ENCODE measurements at regions not wholly inside any gene's neighbourhood (a gene's known extent, or its start where the extent isn't known, plus 50 kb on each side); places are given as distances from the start of the nearest gene placed in this dataset.

DNA sequence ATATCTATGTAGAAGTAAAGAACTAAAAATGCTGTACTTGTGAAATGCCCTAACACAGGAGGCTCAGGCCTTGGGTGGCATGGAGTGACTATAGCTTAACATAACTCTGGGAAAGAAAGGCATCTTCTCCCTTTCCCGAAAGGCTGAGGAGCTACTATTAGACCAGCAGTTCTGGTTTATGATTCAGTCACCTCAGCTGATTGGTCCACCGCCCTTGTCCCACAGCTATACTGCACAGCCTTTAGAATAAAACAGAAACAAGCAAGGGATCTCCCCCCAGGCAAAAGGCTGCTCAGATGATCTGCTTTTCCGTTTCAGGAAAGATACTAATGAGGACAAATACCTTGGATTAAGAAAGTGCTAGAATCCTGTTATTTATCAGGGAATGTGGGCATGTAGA lies 171.3 kb downstream of the SNCA start:
- no peak for DNase-seq (ENCODE audit: low spot score)

DNA sequence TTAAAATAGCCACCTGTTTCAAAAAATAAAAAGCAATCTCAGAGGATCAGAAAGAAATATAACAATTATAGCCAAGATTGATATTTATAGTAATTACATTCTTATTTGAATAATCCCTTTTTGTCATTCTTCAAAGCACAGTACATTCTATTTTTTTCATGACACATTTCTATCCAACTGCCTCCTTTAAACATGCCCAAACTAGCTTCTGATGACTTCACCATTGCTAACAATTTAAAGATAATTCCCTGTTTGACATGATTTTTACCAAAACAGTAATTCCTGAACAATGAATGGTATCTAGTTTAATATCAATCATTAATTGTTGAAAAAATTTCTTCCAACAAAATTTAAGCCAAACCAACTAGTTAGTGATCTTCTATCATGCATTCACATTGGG lies 172.4 kb downstream of the SNCA start:
- no peak for DNase-seq (ENCODE audit: low spot score)

DNA sequence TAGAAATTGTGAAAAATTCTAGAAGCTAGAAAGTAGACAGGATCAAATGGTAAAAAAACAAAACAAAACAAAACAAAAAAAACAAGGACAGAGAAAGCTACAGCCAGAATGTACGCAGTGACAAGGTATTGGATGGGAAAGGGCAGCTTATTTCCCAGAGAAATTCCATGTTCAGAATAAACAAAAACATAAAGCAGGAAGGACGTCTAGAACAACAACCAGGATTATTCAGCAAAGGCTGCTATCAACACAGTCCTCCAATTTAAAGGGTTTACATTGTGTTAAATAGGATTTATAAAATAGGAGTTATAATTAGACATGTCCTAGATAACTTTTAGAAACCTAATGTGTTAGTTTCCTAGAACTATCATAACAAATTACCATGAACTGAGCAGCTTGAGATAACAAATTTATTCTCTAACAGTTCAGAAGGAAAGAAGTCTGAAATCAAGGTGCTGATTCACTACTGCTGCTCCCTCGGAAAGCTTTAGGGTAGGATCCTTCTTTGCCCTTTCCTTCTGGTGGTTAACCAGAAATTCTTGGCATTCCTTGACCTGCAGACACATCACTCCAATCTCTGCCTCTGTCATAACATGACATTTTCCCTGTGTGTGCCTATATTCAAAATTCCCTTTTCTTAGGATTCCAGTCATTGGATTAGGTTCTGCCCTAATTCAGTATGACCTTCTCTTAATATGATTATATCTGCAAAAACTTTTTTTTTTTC lies 175.6 kb downstream of the SNCA start:
- DNase-seq (ENCODE audit: low spot score) = no peak

DNA sequence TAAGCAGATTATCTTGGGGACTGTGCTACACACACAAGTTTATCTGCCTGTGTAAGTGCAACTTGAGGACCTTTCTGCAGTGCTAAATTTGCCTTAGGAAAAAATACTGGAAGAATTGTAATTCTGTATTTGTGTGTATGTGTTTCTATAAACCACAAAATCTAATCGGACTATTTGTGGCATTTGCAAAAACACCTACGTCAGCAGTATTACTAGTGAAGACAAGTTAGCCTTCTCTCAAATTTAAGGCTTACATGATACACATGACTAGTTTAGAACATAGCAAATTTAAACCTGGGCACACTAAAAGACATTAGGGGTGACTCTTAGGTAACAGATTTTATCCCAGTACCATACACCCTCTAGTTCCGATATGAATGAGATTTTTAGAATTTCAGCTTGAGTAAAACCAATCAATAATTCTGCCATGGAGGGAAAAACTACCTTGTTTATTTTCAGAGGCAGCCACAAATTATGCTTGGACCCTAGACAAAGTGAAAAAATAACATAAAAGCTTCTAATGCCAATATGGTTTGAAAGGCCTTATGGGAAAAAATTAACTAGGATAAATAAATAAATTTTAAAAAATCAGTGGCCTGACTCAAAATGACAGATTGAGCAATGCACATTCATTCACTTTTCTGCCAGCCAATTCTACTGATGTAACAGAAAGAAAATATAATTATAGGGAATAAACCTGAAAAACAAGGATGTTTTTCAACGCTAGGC lies 176.4 kb downstream of the SNCA start:
- DNase-seq (ENCODE audit: low spot score) = no peak

DNA sequence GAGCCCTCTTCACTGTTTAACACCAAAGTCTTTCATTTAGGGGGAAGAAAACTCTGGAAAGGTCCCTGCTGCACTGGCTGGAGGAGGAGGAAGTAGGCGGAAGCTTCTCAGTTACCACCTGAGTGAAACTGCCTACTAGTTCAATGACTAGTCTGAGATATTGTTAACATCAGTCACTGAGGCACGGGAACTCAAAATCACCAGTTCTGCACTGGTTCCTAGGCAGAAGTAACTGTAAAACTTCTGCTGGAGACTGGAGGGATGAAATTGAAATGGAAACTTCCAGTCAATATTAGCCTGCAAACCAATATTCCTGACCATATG lies 178.3 kb downstream of the SNCA start:
- no peak for DNase-seq (ENCODE audit: low spot score)

DNA sequence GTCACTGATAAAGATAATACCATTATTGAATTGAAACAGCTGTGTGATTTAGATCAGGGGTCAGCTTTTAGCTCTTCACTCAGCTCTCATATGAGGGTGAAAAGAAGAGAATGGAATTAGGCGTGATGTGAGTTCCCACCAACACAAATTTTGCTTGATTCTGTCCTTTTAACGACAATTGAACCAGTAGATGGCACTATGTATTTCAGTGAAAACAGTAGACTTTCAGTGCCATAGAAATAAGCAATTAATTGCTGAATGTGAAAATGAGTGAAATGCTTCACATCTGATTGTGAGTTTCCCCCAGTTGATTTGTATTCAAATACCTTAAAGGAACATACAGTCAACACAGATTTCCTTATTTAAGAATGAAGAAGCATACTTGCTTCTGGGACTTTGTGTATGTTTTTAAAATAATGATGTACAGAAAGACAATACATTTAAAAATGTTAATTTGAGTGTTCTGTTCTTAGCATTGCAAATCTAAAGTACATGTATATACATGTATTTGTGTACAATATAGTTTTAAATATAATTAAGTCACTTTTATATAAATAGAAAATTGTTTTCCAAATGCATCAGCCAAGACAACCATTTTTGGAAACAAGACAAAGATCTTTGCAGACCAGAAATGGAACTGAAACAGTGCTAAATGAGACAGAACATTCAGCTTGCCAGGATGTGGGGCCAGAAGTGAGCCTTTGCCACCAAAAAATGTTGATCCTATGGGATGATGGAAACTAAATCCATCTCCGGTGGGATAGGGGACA lies 178.8 kb downstream of the SNCA start:
- DNase-seq (ENCODE audit: low spot score) = no peak

DNA sequence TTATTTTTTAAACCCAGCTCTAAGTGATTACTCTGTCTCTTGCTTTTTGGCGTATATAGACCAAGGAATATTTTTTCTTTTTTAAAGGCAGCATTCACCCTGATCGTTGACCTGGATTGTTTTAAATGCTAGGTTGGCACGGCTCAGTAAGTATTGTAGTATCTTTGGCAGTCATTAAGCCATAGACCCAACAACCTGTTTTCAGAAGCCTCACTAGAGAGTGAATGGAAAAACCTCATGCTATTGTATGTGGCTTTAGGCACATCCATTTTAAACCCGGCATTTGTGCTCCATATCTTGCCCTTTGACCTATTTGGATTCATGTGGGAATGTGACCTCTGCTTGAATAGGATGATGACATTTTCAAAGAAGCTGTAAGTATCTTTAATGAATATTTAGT lies 183.9 kb downstream of the SNCA start:
- no peak for DNase-seq (ENCODE audit: low spot score)

DNA sequence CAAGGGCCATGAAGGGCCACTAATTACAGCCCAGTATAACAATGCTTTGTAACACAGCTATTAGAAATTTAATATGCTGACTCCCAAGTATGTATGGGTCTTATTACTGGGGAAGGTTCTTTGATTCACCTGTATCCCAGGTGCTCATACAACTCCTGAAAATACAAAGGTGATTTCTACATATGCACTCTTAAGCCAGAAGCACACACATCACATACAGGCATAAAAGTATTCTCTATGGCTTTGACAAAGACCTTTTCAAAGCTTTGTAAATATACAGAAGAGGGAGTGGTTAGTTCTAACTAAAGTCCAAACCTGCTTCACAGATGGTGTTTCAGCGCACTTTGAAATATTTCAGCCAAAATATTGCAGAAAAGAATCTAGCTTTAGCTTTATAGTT lies 191.5 kb downstream of the SNCA start:
- DNase-seq (ENCODE audit: low spot score) = no peak

DNA sequence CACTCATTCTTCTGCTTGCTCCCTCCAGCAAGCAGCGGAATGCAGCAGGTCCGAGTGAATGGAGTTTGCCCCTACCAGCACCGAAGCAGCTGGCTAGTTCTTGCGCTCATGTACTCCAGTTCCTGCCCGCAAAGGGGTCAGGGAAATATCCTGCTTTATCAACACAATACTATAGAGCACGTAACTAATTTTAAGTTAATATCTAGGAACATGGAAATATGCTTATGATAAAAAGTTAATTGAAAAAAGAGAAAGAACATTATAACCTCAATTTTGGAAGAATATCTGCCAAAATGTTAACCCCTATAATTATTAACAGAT lies 195.6 kb downstream of the SNCA start:
- no peak for DNase-seq (ENCODE audit: low spot score)

DNA sequence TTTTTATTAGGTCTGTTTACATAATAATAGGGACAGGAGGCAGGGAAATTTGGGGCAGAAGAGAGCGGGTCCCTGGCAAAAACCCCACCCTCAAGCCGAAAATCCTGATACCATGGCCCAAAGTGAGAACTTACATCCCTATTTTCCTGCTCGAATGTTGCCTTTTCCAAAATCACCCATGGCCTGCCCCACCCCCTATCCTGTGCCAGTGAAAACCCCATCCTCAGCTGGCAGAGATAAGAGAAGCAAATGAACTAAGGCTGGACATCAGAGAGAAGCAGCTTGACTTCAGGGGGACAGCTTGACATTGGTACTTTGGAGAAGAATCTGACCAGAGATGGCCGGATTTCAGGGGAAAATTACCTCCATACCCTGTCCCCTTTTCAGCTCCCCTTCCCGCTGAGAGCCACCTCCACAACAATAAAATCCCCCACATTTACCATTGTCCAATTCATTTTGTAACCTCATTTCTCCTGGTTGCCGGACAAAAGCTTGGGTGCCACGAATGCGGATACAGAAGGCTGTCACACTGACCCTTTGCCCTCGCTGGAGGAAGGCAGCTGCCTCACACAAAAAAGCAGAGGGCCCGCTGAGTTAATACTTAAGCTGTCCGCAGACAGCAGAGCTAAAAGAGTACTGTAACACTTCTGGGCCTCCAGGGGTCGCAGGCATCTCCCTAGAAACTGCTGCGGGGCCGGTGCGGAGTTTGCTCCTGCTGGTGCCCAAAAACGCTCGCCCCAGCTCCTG lies 196.2 kb downstream of the SNCA start:
- DNase-seq (ENCODE audit: low spot score) = peak; percentile 32

DNA sequence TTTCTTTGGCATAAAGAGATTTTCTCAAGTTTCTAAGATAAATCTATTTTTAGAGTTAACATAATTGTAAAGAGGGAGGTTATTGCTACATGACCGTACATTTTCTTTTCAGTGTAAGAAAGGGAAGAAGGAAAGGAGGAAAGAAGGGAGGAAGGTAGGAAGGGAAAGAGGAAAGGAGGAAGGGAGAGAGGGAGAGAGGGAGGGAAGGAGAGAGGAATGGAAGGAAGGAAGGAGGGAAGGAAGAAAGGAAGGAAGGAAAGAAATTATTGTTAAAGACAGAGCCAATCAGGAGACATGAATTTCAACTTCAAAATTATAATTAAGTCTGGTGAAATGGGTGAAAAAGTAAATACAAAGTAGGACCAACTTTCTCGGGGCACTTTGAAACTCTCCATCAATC lies 197.6 kb downstream of the SNCA start:
- DNase-seq (ENCODE audit: low spot score) = no peak

DNA sequence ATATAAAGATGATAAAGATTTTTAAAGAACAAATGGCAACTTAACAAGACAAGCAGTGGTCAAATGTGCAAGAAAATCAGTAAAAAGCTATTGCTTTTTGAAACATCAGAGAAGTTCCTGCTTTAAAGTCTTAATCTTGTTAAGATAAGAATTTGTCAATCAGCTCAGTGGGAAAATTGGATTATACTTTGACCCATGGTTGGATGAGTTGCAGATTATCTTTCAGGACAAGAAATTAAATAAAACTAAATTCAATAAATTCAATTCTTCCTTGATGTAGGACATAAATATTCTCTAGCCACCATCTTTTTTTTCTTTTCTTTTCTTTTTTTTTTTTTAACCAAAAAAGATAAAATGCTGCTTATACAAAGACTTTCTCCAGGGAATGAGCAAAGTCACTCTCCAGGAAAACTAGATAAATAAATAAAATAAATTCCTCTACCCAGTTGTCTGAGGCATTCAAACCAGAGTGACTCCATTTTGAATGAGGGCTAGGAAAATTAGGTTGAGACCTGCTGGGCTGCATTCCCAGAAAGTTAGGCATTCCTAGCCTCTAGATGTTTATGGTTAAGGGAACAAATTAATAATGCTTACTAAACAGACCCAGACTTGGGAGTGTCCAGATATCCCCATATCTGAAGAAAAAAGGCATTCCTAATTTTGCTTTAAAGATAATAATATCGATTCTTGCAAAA lies 211.2 kb downstream of the SNCA start:
- DNase-seq (ENCODE audit: low spot score) = no peak

DNA sequence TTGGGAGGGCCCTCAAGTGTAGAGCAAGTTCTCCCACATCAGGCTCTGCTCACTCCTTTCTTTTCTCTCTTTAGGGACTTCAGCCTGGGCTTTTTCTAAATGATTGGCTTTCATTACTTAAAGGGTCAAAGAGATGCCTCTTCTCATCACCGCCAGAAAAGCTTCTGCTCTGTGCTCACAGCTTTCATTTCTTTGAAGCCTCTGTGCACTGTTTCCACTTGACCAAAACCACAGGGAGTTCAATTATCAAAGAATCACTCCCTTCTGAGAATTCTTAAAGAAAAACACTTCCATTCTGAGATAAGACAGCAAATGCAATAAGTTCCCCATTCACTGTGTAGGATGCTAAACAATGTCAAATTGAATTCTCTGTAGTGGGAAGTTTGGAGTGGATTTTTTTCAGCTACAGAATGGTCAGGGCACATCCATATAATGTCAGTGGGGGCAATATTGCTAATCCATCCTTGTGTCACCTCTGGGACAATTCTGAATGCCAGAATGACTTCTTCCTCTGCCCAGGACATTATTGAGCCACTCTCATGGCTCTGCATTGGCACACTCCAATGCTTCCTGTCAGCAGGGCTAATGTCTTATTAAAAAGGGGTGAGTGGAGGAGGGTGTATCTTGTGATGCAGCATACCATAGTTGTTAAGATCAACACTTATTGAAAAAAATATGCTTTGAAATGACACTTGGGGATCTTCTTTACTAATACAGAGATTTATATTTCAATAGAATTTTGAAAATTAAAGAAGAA lies 217.6 kb downstream of the SNCA start:
- DNase-seq (ENCODE audit: low spot score) = no peak

DNA sequence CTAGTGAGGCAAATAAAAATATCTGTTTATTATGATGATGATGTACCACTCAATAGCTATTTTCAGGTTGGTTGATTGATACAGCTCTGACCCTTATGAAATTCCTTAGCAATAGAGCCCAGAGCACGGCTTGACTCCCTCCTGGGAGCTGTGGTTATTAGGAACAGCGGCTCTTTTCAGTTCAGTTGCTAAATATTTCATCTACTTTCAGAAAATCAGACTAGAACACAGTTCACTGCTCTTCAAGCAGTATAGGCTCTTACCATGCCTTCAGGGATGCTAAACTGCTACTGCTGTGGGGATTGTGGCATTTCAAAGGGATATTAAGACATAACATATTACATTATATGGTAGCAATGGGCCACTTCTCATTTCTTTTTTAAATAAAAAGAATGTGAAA lies 218.8 kb downstream of the SNCA start:
- no peak for DNase-seq (ENCODE audit: low spot score)

DNA sequence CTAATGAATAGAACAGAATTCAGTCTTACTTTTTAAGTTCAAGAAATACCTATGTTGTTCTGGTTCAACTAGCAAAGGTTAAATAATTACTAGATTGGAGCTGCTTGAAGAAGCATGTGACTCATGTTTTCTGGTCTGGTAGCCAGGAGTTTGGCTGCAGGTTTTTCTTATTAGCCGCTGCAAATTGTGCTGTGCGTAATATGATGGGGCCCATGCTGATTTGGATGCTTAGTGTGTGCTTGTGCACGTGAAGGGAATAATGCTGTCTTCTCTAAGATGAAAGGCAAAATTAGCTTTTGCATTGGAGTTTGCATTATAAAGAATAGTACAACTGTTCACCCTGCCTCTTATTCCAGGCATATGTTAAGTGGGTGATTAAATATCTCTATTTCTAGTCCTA lies 219.6 kb downstream of the SNCA start:
- no peak for DNase-seq (ENCODE audit: low spot score)

DNA sequence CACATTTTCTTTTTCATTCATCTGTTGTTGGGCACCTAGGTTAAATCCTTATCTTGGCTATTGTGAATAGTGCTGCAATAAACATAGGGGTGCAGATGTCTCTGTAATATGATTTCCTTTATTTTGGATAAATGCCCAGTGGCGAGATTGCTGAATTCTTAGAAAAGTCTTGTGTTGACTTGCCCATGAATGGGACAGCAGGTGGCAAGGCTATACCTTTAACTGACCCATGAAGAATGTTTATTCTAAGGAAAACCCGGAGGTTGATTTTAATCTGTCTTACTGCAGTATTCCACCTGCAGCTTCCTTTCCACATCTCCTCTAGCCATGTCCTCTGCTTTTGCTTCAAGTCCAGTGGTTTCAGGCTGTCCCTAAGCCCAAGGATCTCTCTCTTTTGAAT lies 220.6 kb downstream of the SNCA start:
- no peak for DNase-seq (ENCODE audit: low spot score)

DNA sequence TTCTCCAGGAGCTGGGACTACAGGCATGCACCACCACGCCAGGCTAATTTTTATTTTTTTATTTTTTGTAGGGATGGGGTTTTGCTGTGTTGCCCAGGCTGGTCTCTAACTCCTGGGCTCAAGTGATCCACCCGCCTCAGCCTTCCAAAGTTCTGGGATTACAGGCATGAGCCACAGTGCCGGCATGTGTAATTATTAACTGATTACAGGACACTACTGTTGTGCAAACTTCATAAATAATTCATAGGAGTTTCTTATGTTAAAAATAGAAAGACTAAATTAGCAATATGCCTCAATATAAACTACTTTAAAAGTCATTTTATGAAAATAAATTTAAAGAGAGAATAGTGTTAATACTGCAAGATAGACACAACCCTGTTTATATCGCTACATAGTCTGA lies 221.9 kb downstream of the SNCA start:
- DNase-seq (ENCODE audit: low spot score) = no peak

DNA sequence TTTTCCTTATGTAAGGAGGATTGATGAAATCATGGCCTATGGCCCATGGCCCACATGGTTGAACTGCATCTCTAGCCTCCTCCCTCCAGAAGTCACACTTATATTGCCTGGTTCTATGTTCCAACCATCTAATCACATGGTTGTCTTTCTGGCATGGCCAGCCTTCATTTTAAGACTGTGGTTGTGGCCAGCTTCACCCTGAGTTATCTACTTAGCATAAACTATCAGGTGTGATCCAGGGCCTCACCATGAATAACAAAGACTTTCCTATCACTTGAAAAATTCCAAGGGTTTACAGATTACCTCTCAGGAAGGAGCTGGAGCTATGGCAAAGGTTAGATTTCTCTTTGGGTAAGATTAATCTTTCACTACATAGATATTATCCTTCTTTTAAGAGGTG lies 222.8 kb downstream of the SNCA start:
- DNase-seq (ENCODE audit: low spot score) = no peak

DNA sequence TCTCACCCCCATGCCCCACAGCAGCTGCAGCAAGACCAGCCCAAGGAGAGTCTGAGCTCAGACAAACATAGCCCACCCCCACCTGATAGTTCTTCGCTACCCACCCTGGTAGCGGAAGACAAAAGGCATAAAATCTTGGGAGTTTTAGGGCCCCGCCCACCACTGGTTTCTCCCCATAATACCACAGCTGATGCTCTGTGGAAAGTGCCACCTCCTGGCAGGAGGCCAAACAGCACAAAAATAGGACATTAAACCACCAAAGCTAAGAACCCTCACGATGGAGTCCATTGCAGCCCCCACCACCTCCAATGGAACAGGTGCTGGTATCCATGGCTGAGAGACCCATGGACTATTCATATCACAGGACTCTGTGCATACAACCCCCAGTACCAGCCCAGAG lies 226.7 kb downstream of the SNCA start:
- no peak for DNase-seq (ENCODE audit: low spot score)

DNA sequence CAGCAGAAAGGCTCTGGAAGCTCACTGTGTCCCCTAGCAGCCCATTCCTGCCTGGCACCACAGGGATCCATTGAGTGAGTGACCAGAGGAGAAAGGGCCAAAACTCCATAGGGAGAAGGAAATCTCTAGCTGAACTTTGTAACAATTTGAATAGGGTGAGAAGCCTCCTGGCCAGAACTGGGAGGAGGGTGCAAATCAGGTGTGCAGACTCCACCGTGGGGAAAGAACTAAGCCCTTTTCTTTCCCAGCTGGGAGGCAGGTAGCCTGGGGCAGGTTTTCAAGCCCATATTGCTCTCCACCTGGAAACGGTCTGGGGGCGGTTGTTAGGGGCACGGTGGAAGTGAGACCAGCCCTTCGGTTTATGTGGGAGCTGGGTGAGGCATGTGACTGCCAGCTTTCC lies 227.2 kb downstream of the SNCA start:
- no peak for DNase-seq (ENCODE audit: low spot score)

DNA sequence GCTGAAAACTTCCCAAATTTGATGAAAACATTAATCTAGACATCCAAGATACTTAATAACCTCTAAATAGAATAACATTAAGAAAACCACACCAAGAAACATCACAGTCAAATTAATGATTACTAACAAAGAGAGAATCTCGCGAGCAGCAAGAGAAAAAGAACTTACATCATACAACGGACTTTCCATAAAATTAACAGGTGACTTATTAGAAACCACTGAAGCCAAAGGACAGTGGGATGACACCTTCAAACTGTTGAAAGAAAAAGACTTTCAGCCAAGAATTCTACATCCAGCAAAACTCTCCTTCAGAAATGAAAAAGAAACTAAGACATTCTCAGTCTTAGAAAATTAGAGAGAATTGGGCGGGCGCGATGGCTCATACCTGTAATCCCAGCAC lies 232.0 kb downstream of the SNCA start:
- DNase-seq (ENCODE audit: low spot score) = no peak
